Neural cell (in vitro differentiated cells): ENCODE measurements at regions not wholly inside any gene's neighbourhood (a gene's known extent, or its start where the extent isn't known, plus 50 kb on each side); places are given as distances from the start of the nearest gene placed in this dataset.

Experiments used
- H2AFZ ChIP-seq: fragments of 200-600, 300-800 bp; sonication (generic), shearing (Covaris generic); 2 replicates; pipeline ENCODE4 v1.6.0; 2014; ENCODE audit warnings: low read depth, mild to moderate bottlenecking, antibody characterized with exemption, low read length, moderate library complexity
- H3F3A ChIP-seq: fragments of 200-600 bp; shearing (Covaris generic); 2 replicates; pipeline ENCODE4 v1.6.1; 2016; ENCODE audit warnings: mild to moderate bottlenecking, moderate library complexity, mixed read lengths, antibody characterized with exemption, low read length; ENCODE audit not compliant: insufficient read depth, poor library complexity, severe bottlenecking
- H3K27ac ChIP-seq: fragments of 200-600, 300-800 bp; sonication (generic), shearing (Covaris generic); 2 replicates; pipeline ENCODE4 v1.5.1; 2014; ENCODE audit warnings: mild to moderate bottlenecking, low read length, moderate library complexity
- H3K27me3 ChIP-seq: fragments of 300-800, 200-600 bp; sonication (generic), shearing (Covaris generic); 2 replicates; pipeline ENCODE4 v1.6.0; 2014; ENCODE audit warnings: mild to moderate bottlenecking, low read depth, low read length, moderate library complexity; ENCODE audit not compliant: insufficient read depth
- H3K36me3 ChIP-seq: fragments of 300-800, 200-600 bp; sonication (generic), shearing (Covaris generic); 2 replicates; pipeline ENCODE4 v1.5.1; 2014; ENCODE audit warnings: mild to moderate bottlenecking, antibody characterized with exemption, low read length, moderate library complexity; ENCODE audit not compliant: insufficient read depth
- H3K4me2 ChIP-seq: fragments of 300-800, 200-600 bp; sonication (generic), shearing (Covaris generic); 2 replicates; pipeline ENCODE4 v1.6.0; 2014; ENCODE audit warnings: mild to moderate bottlenecking, low read length
- H3K4me3 ChIP-seq: fragments of 300-800, 200-600 bp; sonication (generic), shearing (Covaris generic); 2 replicates; pipeline ENCODE4 v1.5.1; 2014; ENCODE audit warnings: mild to moderate bottlenecking, low read length, moderate library complexity
- H3K79me2 ChIP-seq: fragments of 200-600 bp; shearing (Covaris generic); replicated peaks from 2 replicates; pipeline ENCODE4 v1.6.0; 2014; ENCODE audit warnings: mild to moderate bottlenecking, low read length, moderate library complexity; ENCODE audit not compliant: insufficient read depth
- H3K9ac ChIP-seq: fragments of 300-800, 200-600 bp; sonication (generic), shearing (Covaris generic); 2 replicates; pipeline ENCODE4 v1.6.1; 2016; ENCODE audit warnings: mild to moderate bottlenecking, low read length, mixed read lengths
- H3K9me2 ChIP-seq: fragments of 200-600 bp; shearing (Covaris generic); 2 replicates; pipeline ENCODE4 v1.6.1; 2016; ENCODE audit warnings: mild to moderate bottlenecking, low read length, mixed read lengths; ENCODE audit not compliant: insufficient read depth
- H3K9me3 ChIP-seq: fragments of 200-600, 300-800 bp; sonication (generic), shearing (Covaris generic); 2 replicates; pipeline ENCODE4 v1.6.1; 2016; ENCODE audit warnings: mild to moderate bottlenecking, mixed run types, low read length, moderate library complexity, mixed read lengths
- H4K20me1 ChIP-seq: fragments of 200-600 bp; shearing (Covaris generic); 2 replicates; pipeline ENCODE4 v1.6.1; 2016; ENCODE audit warnings: mild to moderate bottlenecking, mixed run types; ENCODE audit not compliant: insufficient read depth
- CTCF ChIP-seq: fragments of 450-650 bp; IDR thresholded peaks from 2 replicates; pipeline ENCODE4 v1.5.1; 2014; ENCODE audit warnings: antibody characterized with exemption, mild to moderate bottlenecking, moderate library complexity; ENCODE audit not compliant: poor library complexity, severe bottlenecking
- EP300 ChIP-seq: fragments of 450-650 bp; conservative IDR thresholded peaks from 2 replicates; pipeline ENCODE4 v1.6.1; 2014; ENCODE audit warnings: antibody characterized with exemption, mild to moderate bottlenecking, moderate library complexity; ENCODE audit not compliant: poor library complexity, severe bottlenecking
- EZH2 ChIP-seq: fragments of 200-600, 300-800 bp; shearing (Covaris generic), sonication (generic); IDR thresholded peaks from 2 replicates; pipeline ENCODE4 v1.6.1; 2014; ENCODE audit warnings: antibody characterized with exemption, low read length, borderline replicate concordance, mild to moderate bottlenecking; ENCODE audit not compliant: insufficient read depth, poor library complexity, severe bottlenecking
- MXI1 ChIP-seq: fragments of 450-650 bp; conservative IDR thresholded peaks from 2 replicates; pipeline ENCODE4 v1.6.1; 2014; ENCODE audit warnings: antibody characterized with exemption, mild to moderate bottlenecking; ENCODE audit not compliant: poor library complexity, severe bottlenecking
- POLR2AphosphoS5 ChIP-seq: IDR thresholded peaks from 2 replicates; pipeline ENCODE4 v1.6.1; 2012
- RAD21 ChIP-seq: fragments of 450-650 bp; conservative IDR thresholded peaks from 2 replicates; pipeline ENCODE4 v1.6.1; 2014; ENCODE audit warnings: antibody characterized with exemption, mild to moderate bottlenecking, moderate library complexity
- REST ChIP-seq: IDR thresholded peaks from 2 replicates; pipeline ENCODE4 v1.6.1; 2012; ENCODE audit warnings: borderline replicate concordance
- SMC3 ChIP-seq: fragments of 450-650 bp; conservative IDR thresholded peaks from 2 replicates; pipeline ENCODE4 v1.6.1; 2014; ENCODE audit warnings: antibody characterized with exemption, mild to moderate bottlenecking, moderate library complexity; ENCODE audit not compliant: poor library complexity
- TAF1 ChIP-seq: IDR thresholded peaks from 2 replicates; pipeline ENCODE4 v1.6.1; 2012; ENCODE audit warnings: low read depth

GRCh38 chr4:141502755-141503154 lies 133.6 kb upstream of the IL15 start:
- H3K9me3 ChIP-seq: no peaks in the 10 kb centered on the region
- no peak overlapping the region for H3K27ac ChIP-seq
- TF ChIP-seq POLR2AphosphoS5: no peak
- TF ChIP-seq CTCF: no peak
- TF ChIP-seq REST: no peak
- no peak for TF ChIP-seq SMC3
- TF ChIP-seq RAD21: no peak
- TF ChIP-seq EP300: no peak
- no peak for TF ChIP-seq TAF1
- TF ChIP-seq MXI1: no peak
- no peak for TF ChIP-seq EZH2
- no peaks in the 10 kb centered on the region for H3K9me2 ChIP-seq
- no peak overlapping the region for H3K4me3 ChIP-seq
- H3F3A ChIP-seq: no peaks in the 10 kb centered on the region
- H4K20me1 ChIP-seq: no peaks in the 10 kb centered on the region
- H3K9ac ChIP-seq: no peak overlapping the region
- no peaks in the 10 kb centered on the region for H3K79me2 ChIP-seq
- H3K36me3 ChIP-seq: no peaks in the 10 kb centered on the region
- H3K4me2 ChIP-seq: no peak overlapping the region
- H2AFZ ChIP-seq: no peak overlapping the region
- no peaks in the 10 kb centered on the region for H3K27me3 ChIP-seq

GRCh38 chr4:141503260-141503659 lies 133.1 kb upstream of the IL15 start:
- H3K4me3 ChIP-seq: no peak overlapping the region
- no peak for TF ChIP-seq RAD21
- TF ChIP-seq CTCF: no peak
- TF ChIP-seq EZH2: no peak
- no peak overlapping the region for H3K4me2 ChIP-seq
- H3K9me3 ChIP-seq: no peaks in the 10 kb centered on the region
- H3K27me3 ChIP-seq: no peaks in the 10 kb centered on the region
- H3K79me2 ChIP-seq: no peaks in the 10 kb centered on the region
- H3K9ac ChIP-seq: no peak overlapping the region
- H3K27ac ChIP-seq: no peak overlapping the region
- H3F3A ChIP-seq: no peaks in the 10 kb centered on the region
- no peak overlapping the region for H2AFZ ChIP-seq
- no peaks in the 10 kb centered on the region for H3K36me3 ChIP-seq
- H3K9me2 ChIP-seq: no peaks in the 10 kb centered on the region
- no peaks in the 10 kb centered on the region for H4K20me1 ChIP-seq
